DND-41 (cell line): ENCODE measurements at regions not wholly inside any gene's neighbourhood (a gene's known extent, or its start where the extent isn't known, plus 50 kb on each side); places are given as distances from the start of the nearest gene placed in this dataset.

Experiments used
- EZH2 ChIP-seq: IDR thresholded peaks from 3 replicates; pipeline ENCODE4 v1.6.1; 2012; ENCODE audit warnings: borderline replicate concordance, low read depth, mild to moderate bottlenecking, moderate library complexity, low read length, inconsistent platforms; ENCODE audit not compliant: severe bottlenecking
- TF ChIP-seq, protein P1 (sequence below): IDR thresholded peaks from 2 replicates; pipeline ENCODE4 v1.5.1; 2012; ENCODE audit warnings: borderline replicate concordance, low read length, moderate library complexity, mild to moderate bottlenecking; ENCODE audit not compliant: poor library complexity, severe bottlenecking; ENCODE audit errors: extremely low read depth

DNA sequence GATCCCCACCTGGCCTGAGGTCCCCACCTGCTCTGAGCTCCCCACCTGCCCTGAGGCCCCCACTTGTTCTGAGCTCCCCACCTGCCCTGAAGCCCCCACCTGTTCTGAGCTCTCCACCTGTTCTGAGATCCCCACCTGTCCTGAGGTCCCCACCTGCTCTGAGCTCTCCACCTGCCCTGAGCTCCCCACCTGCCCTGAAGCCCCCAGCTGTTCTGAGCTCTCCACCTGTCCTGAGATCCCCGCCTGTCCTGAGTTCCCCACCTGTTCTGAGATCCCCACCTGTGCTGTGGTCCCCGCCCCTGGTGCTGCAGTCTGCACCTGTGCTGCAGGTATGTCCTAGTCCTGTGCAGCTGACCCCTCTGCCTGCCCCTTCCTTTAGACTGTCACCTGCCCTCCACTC, 561.6 kb downstream of the TCERG1L start:
- TF ChIP-seq, protein P1, sequence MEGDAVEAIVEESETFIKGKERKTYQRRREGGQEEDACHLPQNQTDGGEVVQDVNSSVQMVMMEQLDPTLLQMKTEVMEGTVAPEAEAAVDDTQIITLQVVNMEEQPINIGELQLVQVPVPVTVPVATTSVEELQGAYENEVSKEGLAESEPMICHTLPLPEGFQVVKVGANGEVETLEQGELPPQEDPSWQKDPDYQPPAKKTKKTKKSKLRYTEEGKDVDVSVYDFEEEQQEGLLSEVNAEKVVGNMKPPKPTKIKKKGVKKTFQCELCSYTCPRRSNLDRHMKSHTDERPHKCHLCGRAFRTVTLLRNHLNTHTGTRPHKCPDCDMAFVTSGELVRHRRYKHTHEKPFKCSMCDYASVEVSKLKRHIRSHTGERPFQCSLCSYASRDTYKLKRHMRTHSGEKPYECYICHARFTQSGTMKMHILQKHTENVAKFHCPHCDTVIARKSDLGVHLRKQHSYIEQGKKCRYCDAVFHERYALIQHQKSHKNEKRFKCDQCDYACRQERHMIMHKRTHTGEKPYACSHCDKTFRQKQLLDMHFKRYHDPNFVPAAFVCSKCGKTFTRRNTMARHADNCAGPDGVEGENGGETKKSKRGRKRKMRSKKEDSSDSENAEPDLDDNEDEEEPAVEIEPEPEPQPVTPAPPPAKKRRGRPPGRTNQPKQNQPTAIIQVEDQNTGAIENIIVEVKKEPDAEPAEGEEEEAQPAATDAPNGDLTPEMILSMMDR, result no peak
- no peak for TF ChIP-seq EZH2
